HPDE6-E6E7 (cell line): ENCODE measurements at regions not wholly inside any gene's neighbourhood (a gene's known extent, or its start where the extent isn't known, plus 50 kb on each side); places are given as distances from the start of the nearest gene placed in this dataset.
A peak's percentile ranks its signal among the peaks of the same experiment; 100 is the strongest.

Source experiments
- DNase-seq: peaks from one replicate; pipeline ENCODE4 v3.0.0; 2011; ENCODE audit warnings: missing footprints; ENCODE audit errors: extremely low spot score

DNA sequence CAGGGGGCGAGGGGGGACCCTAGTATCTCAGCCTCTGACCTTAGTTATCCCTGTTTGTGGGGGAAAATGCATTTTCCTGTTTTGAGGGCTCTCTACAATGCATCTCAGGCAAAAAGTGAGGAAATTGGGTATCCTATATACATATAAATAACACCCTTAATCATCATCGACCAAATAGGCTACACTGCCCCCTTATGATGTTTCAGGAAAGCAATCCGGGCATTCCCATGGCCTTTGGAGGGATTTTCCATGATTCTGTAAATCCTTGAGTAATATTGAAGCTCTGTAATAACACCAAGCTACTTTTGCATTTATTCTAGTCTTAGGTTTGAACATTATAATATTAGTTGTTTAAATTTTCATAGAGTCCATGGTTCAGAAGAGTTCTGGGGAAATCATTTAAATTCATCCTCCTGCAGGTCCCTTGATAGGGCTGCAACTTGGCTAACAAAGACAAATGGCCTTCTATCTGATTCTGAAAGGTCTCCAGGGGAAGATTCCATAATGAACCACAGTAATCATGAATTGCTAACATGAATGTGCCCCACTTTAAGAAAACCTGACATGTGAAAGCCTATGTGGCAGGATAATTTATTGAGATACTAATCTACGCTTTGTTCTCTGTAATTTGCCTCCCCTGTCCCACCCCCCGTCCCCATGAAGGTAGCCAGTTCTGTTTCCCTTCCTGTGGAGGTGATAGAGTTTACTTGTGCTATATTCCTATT, 91.5 kb upstream of the SCOC start:
- DNase-seq, result no peak

DNA sequence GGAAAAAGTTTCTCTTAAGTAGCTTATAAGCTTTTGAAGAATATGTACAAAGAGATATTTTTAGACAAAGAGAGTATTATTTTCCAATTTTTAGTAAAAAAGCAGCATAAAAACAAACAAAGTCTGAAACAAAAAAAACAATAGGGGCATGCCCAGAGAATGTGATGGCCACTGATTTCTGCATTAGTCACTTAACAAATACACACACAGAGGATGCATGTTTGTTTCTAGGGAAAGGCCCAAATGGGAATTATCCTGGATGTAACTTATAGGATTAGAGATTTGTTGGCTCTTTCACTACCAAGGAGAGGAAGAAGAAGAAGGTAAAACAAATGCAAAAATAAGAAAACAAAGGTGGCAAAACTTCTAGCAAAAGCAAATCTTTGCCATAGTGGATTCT, 95.9 kb upstream of the SCOC start:
- DNase-seq, result no peak

DNA sequence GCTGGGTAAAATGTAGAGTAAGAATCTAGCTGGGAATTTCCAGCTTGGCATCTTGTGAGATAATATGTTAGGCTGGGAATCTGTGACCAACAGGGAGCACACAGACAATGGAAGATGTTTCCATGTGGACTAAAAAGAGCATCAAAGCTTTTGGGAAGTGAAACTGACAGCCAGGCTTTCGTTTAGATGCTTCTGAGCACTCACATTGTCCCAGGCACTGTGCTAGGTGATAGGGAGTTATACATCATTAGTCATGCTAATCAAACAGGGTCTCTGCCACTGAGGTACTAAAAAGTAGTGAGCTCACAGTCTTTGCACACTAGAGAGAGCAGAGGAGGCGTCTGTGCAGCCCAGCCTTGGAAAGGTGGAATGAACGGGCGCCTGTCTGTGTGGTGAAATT, 101.9 kb upstream of the SCOC start:
- no peak for DNase-seq

DNA sequence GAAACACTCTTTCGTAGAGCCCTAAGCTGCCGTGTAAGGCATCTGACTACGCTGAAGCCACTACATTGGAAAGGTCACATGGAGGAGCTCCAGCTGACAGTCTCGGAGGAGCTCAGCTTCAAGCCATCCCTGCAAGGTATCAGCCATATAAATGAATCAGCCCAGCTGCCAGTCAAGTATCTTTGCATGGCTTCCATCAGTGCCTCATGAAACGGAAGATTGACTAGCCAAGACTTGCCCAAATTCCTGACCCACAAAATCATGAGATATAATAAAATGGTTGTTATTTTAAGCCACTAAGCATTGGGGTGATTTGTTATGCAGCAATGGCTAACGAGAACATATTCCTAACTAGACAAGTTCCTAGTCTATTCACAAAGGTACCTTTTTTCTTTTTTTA, 104.1 kb upstream of the SCOC start:
- DNase-seq, result peak; percentile 40

DNA sequence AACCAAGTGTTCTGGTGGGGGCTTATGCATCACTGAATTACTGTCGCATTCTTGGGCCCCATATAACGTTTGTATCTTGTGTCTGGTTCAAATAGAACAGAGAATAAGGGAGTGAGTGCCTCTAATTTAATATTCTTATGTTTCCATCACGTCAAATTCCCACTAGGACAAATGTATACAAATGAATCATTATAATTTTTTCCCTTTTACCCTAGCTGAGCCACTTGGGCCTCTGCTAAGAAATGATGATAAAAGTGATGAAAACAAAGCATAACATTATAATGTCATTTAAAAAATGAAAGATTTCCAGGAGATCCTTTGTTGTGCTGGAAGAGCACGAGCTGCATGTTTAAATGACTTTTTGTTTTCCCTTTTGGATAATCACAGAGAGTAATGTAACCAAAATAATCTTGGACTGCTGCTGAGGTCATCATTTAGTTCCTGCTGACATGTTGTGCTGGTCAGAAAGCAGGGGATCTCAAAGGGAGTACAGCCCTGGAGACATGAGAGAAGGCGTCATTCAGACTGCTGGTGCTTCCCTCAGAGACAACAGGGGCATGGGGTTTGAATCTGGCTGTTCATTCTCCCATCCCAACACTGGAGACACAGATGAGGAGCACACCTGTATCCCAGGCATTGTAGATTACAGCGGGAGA, 105.1 kb upstream of the SCOC start:
- DNase-seq, result no peak

DNA sequence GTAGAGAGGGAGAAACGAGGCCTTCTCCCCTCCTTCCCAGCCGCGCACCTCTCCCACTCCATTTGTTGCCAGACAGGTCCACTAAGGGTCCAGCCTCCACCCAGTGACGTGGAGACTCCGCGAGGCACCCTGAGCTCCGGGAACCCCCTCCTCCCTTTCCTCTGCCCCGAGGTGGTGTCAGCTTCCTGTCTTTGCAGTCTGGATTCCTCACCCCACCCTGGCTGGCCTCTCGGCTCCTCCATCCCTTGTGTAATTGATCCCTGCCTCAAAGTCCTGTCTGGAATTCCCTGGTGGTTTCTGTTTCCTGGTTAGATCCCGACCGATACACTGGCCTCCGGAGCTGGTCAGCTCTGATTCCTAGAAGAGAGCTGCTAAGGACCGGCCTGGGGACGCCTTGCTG, 105.9 kb upstream of the SCOC start:
- no peak for DNase-seq

DNA sequence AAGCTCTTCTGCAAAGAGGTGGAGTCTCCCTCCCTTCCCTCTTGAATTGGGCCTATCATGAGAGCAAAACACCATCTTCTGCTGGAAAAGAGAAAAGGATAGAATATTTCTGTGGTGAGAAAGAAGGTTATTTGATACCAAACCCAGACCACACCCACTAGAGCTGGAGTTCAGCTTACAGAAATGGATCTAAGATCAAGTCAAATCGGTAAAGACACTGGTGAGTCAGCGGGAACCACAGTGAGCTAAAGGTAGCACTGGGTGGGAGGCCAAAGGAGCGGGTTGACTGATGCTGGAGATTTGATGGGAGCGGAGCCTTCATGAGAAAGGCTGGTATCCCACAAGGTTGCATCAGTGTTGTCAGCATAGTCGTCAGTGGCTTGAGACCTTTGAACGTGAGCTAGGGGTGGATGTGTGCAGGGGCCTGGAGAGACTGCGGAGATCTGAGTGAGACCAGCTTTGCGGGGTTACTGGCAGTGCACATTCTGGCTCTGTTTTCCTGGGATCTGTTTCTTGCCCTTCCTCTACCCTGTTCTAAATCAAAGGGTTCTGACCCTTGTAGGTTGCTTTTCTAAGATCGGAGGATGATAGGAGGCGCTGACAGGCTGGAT, 106.4 kb upstream of the SCOC start:
- no peak for DNase-seq

DNA sequence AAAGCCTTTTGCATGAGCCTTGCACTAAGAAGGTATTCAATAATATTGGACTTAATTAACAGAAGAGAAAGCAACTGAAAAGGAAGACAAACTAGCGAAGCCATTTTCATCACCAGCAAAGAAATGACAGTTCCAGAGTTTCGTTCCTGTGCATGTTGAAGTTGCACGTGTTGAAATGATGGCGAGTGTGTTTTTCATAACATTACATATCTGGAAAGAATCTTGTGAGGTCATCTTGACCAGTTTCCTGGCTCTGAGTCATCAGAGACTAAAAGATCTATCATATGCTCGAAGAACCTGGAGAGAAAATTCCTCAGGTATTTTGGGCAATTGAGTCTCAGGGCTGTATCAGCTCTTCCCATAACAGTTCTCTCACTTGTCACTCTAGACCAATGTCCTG, 106.2 kb upstream of the MAML3 start:
- DNase-seq, result peak; percentile 67

DNA sequence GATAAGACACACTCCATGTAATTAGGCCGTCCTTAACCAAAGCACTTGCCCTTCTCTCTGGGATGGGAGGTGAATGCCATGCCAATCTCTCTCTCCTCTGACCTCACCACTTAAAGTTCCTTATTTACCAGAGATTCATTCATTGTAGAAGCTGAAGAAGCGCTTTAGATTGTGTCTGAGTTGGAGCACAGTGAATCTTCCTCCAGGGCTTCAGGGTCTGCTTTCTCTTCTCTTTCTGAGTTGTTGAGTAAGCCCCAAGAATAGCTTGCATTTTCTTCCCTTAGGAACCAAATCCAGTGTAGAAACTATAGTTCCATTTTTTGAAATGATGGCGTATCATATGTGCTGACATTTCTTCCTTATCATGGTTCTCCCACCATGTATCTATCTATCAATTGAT, 104.5 kb upstream of the MAML3 start:
- no peak for DNase-seq

DNA sequence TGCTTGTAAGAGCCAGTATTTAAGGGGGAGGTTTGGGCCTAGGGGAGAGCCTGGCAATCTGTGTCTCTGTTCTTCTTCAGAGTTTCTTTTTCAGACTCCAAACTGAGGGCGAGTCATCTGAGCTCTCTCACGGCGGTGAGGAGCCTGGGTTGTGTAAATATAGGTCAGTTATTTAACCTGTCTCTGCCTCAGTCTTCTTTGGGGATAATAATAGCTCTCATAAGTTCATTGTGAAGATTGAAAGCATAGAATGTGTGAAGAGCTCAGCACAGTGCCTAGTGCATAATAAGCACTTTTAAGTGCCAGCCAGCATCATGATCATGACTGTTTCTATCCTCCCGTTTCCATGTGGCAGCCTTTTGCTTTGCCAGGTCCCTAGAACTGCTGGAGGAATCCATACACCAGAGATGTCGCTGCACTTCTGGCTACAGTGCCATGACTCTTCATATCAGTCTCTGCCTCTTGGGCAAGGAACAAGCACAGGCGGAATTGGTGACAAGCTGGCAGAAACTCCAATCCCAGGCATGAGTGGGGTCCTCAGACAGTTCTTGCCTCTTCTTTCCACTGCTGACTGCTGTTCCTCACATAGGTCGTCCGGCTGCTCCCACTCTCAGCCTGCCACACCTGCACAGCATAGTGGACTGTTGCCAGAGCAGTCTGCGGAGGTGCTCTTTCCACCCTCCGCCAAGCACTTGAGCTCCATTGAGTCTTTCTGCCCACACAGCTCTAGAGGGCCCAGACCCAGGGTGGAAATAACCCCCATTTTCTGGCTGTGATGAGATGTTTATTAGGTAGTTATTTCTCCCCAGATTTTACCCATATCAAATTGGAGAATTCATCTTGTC, 103.7 kb upstream of the MAML3 start:
- DNase-seq, result no peak

DNA sequence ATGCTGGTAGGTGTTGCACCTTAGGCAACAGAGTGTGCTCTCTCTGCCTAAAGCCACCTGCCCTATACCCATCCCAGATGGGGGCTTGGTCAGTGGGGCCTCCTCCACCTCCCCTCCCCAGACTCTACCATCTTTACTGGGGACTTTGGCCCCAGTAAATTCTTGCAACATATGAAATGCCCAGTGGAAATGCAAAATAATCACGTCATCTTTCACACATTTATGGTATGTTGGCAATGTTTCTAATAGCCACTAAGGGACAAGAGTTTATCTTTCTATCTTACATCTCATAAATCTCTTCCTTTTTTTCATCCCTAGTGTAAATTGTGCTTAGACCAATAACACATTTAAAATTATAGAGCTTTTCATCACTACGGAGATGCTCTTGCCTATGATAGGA, 103.0 kb upstream of the MAML3 start:
- DNase-seq, result no peak

DNA sequence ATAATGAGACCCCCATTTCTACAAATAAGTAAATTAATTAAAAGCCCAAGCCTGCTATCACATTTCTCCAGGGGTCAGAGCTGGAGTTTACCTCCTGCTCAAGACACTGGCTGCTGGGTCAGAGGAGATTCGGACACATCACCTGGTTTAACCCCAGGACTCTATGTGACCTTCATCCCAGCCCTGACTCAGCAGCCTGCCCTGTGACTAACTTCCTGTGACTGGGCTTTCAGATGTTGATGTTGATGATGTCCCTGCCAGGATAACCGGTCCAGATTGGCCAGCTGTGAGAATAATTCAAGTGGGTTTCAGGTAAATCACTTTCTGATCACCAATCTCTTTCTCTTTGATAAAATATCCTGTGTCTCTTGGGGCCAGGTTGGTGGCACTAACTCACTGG, 102.4 kb upstream of the MAML3 start:
- DNase-seq, result peak; percentile 53

DNA sequence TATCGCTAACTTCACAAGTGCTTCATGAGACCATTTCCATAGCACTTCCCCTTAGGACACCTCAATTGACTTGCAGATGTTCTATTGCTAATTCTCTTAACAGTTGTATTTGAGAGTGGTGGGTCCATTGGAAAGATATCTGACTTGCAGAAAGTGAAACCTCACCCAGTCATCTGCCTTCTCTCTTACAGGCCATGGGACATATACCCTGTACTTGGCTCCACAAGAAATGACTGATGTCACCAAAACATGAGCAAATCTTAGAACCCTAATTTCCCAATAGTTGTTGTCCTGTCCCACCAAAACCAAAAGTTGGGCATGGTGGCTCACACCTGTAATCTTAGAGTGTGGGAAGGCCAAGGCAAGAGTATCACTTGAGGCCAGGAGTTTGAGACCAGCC, 101.9 kb upstream of the MAML3 start:
- DNase-seq, result no peak

DNA sequence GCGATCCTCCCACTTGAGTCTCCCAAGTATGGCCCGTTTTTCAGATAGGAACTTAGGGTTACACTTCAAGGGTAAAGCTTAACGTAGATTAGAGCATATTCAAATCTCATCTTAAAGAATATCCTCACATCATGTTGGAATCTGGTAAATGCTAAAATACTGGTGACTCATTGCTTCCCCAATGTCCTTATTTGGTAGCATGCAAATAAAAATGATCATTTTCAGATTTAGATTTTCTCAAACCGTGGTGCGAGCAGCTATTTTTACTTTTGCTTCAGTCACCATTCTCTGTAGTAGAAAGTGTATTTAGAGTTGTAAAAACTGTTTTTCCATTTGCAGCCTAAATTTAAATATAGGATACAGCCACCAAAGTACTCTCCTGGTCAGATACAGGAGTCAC, 101.5 kb upstream of the MAML3 start:
- DNase-seq, result no peak

DNA sequence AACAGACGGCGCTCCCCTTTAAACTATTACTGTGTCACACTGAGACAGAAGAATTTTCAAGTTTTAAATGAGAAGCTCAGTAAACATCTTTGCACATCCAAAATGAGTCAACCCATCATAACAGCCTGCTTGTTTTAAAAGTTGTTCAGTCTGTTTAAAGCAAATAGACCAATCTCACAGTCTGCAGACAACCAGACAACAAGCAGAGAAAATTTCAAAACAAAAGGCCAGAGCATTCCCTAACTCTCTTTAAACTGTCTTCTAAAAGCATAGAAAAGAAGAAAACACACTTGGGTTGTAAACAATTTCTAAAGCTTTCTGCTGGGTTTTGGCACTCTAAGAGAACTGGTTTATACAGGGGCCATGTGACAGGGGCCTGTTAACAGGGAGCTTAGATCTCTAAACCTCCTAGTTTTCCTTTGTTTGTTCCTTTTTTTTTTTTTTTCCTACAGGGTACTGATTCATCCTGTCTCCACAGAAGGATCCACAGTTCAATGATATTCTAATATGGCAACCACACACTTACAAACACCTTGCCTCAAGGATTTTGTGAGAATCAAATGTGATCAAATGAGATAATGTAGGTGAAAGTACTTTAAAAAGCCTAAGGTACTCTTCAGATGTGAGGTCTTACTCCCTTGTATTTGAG, 100.8 kb upstream of the MAML3 start:
- DNase-seq, result no peak

DNA sequence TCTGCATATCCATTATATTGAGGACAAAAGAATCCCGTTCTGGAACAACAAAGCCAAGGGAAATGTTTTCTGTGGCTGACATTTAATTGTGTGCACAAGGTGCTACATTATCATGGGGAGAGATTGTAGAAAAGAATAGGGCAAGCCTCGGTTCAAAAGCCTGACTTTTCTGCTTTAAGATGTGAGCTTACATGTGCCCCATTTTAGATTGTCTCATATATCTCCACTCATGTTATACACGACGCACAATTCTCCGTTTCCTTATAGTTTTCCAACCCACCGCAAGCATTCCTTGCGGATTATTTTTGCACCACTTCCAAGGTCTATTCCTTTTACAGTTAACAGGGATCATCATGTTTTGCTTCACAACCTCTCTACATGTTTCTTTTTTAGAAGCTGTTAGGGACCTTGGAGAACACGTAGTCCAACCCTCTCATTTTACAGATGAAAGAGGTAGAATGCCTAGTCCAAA, 99.6 kb upstream of the MAML3 start:
- DNase-seq, result no peak

DNA sequence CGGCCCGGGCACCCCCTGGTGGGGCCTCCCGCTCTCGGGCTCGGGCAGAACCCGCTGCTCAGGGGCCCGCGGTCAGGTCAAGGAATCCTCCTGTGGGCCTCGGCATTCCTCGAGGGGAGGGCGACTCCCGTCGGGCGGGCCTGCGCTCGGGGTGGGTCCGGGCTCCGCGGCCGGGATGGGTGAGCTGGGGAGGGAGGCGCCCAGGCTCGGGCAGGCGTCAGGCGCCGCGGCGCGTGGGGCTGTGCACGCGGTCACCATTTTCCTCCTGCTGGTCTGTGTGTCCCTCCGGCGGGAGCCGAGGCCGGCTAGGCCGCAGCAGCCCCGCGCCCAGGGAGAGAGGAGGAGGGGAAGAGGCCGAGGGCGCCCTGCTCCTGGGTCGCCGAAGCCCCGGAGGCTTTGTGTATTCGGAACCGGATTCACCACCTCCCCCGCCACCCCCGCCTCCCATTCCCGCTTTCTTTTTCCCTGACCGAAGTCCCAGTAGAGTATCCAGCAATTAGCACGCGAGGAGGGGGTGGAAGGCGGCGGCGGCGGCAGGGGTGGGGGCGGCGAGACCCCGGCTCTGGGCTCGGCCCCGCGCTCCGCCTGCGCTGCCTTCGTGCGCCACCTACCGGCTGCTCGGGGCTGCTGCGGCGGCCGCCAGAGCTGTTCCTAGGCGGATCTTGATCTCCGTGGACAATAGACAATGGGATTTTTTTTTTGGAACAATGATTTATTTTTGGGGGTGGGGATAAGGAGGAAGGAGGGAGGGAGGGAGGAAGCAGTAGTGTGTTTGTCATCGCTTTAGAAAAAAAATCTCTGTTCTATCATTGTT, 99.0 kb upstream of the MAML3 start:
- peak; percentile 44 for DNase-seq

DNA sequence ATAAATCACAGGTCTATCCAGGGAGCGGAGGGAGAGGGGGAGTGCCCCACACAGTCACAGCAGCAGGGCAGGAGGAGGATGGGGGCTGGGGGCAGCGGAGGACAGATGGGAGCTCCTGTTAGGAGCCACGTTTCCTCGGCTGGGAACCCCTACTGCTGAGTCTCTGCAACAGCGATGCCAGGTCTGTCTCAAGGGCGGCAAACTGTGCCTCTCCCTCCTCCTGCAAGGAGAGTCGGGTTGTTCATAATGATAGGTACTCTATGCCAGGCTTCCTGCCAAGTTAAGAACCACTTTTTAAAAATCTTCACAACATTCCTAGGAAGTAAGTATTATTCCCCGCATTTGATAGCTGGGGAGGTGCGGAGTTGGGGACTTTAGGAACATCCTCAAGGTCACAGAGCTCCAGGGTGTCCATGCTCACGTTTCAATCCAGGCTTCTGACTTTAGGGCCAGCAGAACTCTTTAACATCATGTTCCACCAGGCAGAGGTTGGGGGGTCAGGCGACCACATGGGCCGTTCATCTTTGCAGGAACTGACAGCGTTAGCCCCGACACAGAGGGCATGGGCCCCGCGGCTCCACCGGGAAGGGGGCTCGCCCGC, 98.3 kb upstream of the MAML3 start:
- peak; percentile 25 for DNase-seq

DNA sequence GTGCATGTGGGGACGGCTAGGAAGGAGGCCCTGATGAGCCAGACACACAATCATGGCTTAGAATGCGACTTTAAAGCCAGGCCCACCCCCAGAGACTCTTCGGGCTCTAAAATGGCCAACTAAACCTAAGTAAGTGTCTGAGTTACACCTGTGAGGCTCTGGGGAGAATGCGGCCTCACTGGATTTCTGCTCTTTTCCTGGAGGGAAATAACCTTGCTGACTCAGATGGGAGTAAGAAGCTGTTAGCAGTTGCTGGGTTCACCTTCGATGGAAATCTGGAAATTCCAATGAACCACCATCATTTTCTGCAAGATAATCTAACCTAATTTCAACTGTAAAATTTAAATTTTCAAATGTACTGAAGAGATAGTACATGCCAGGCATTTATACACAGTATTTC, 97.6 kb upstream of the MAML3 start:
- peak; percentile 63 for DNase-seq

DNA sequence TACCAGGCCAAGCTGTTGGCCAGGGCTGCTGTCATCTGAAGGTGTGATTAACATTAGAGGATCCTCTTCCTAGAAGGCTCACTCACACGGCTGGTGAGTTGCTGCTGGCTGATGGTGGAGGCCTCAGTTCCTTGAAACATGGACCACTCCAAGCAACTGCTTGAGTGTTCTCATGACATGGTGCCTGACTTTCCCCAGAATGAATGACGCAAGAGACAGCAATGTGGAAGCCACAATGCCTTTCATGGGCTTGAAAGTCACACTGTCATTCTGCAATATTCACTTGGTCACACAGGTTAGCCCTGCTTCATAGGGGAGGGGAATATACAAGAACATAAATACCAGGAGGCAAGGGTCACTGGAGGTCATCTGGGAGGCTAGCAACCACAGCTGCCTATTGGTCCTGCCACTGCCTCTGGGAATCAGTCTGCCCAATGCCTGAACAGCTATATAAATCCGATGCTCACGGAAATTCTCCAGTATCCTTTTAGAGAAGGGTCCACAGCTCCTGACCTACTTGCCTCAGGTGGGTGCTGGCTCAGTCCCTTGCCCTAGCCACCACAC, 97.1 kb upstream of the MAML3 start:
- no peak for DNase-seq
